ACHN (cell line): ENCODE measurements at regions not wholly inside any gene's neighbourhood (a gene's known extent, or its start where the extent isn't known, plus 50 kb on each side); places are given as distances from the start of the nearest gene placed in this dataset.

ENCODE experiments used
- DNase-seq: peaks from one replicate; pipeline ENCODE4 v3.0.0-alpha.2; 2015
- in situ Hi-C: cut with HindIII; loops from 2 replicates; pipeline ENCODE4 v1.10.0; 2017; ENCODE audit warnings: low sequenced_read_pairs, low pct_ligation_motif_present, low pct_unique_long_range_greater_than_20kb

- in situ Hi-C loops = no loop called here
- no peak for DNase-seq
Measured at GRCh38 chr4:46684041-46684440, 225.0 kb downstream of the COX7B2 start.

GRCh38 chr4:46676364-46676763, 232.7 kb downstream of the COX7B2 start:
- no peak for DNase-seq
- in situ Hi-C loops = no loop called here

DNA sequence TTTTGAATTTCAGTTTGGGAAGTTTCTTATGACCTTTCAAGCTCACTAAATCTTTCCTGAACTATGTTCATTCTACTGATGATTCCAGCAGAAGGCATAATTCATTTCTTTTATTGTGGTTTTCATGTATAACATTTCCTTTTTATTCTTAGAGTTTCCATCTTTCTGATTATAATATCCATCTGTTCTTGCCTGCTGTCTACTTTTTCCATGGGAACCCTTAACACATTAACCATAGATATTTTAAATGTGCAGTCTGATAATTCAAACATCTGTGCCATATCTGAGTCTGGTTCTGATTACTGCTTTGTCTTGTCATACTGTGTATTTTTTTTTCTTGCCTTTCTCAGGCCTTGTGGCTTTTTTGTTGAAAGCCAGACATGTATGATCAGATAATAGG, 234.7 kb downstream of the COX7B2 start:
- DNase-seq = no peak
- in situ Hi-C loops = no loop called here

- no peak for DNase-seq
- in situ Hi-C loops = no loop called here
Measured at GRCh38 chr4:46667790-46668189, 241.3 kb downstream of the COX7B2 start.

GRCh38 chr4:46656071-46656470, 253.0 kb downstream of the COX7B2 start:
- DNase-seq = no peak
- in situ Hi-C loops = no loop called here

- no peak for DNase-seq
- in situ Hi-C loops = no loop called here
Measured at GRCh38 chr4:46653842-46654241, 255.2 kb downstream of the COX7B2 start.

DNA sequence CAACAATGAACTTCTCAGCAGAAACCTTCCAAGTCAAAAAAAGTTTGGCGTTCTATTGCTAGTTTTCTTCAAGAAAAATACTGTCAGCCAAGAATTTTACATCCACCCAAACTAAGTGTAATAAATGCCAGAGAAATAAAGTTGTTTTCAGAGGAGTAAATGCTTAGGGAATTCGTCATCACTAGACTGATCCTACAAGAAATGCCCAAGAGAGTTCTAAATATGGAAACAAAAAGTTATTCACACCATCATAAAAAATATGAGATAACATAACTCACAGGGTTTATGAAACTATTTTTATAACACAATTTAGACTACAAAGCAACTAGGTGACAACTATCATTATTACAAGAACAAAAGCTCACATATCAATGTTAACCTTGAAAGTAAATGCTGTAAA, 259.5 kb upstream of the GABRA2 start:
- DNase-seq = no peak
- in situ Hi-C loops = no loop called here

DNA sequence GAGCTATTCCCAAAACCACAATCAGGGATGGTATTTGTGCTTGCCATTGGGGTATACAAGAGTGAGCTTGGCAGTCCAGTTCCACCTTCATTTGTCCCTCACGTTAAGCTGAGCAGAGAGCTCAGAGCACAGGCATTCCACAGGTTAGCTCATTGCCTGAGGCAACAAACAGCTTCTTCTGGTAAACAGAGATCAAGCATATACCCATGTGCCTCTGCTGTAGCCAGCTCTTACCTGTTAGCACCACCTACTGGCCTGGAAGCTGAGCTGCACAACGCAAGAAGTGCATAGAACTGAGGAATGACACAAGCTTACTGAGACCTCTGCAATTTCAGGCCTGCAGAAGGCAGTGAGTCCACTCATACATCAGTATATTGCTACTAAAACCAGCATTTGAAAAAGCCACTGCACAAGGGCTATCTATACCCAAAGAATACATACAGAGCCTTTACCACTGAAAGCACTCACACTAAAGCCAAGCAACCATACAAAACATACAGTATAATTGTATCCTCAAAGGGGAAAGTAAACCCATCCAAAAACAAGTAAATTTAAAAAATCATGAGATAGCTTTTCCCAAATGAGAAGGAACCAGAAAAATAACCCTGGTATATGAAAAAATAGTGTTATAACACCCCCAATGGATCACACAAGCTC, 258.3 kb upstream of the GABRA2 start:
- in situ Hi-C loops = no loop called here
- DNase-seq = peak; percentile 51

DNA sequence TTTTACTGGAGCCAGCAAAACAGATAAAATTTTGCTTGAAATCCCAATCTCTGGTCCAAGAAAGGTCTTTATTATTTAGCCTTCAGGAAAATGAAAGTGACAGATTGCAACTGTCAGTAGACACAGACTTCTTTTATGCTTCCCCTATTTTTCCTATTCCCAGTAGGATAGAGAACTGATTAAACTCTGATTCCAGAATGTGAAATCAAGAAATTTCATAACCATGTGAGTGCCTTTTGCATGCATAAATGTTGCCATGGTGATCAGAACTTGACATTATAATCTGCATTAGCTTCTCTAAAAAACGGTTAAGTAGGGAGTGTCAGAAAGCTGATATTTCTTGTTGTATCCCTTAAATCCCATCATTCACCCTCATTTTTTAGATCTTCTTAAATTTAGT, 255.2 kb upstream of the GABRA2 start:
- DNase-seq = no peak
- in situ Hi-C loops = no loop called here
